ENCODE measurements at regions not wholly inside any gene's neighbourhood (a gene's known extent, or its start where the extent isn't known, plus 50 kb on each side); places are given as distances from the start of the nearest gene placed in this dataset.

DNA sequence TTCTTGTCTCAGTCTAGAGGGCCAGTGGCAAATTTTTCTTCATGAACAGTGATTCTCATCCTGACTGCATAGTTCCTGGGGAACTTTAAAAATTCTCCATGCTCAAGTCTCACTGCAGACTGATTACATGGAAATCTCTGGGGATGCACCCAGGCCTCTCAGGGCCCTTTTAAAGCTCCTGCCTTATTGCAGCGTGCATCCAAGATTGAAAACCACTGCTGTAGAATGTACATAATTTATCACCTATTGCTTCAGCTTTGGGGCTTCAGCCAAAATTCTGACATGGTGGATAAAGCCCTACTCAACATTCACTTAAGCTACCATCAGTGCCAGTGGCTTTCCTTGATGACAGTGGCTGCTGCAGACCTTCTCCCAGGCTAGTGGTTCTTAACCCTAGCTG, 143.8 kb downstream of the BTBD3 start:
- TF ChIP-seq, protein P1, sequence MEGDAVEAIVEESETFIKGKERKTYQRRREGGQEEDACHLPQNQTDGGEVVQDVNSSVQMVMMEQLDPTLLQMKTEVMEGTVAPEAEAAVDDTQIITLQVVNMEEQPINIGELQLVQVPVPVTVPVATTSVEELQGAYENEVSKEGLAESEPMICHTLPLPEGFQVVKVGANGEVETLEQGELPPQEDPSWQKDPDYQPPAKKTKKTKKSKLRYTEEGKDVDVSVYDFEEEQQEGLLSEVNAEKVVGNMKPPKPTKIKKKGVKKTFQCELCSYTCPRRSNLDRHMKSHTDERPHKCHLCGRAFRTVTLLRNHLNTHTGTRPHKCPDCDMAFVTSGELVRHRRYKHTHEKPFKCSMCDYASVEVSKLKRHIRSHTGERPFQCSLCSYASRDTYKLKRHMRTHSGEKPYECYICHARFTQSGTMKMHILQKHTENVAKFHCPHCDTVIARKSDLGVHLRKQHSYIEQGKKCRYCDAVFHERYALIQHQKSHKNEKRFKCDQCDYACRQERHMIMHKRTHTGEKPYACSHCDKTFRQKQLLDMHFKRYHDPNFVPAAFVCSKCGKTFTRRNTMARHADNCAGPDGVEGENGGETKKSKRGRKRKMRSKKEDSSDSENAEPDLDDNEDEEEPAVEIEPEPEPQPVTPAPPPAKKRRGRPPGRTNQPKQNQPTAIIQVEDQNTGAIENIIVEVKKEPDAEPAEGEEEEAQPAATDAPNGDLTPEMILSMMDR (IDR thresholded peaks at IDR 0.05): no peak
- TF ChIP-seq POLR2A (IDR thresholded peaks at IDR 0.05): no peak
